BLaER1 treated with 17β-estradiol and CSF1 and Interleukin-3, amounts not matched to agents 10 nM and 100 nM (cell line): ENCODE measurements at regions not wholly inside any gene's neighbourhood (a gene's known extent, or its start where the extent isn't known, plus 50 kb on each side); places are given as distances from the start of the nearest gene placed in this dataset.

Experiments
- H3K27ac ChIP-seq, 11 experiments: shearing (Covaris generic); formaldehyde crosslinking; 2 replicates each; pipeline ENCODE4 v1.8.1; 2022
- H3K27me3 ChIP-seq, 11 experiments: shearing (Covaris generic); formaldehyde crosslinking; 2 replicates each; pipeline ENCODE4 v1.8.1; 2022
- H3K36me3 ChIP-seq, 11 experiments: shearing (Covaris generic); formaldehyde crosslinking; 2 replicates each; pipeline ENCODE4 v1.8.1; 2022
- H3K4me1 ChIP-seq, 10 experiments: shearing (Covaris generic); formaldehyde crosslinking; 2 replicates each; pipeline ENCODE4 v1.8.1; 2022
- H3K4me2 ChIP-seq, 11 experiments: shearing (Covaris generic); formaldehyde crosslinking; 2 replicates each; pipeline ENCODE4 v1.8.1; 2022
- H3K4me3 ChIP-seq, 10 experiments: shearing (Covaris generic); formaldehyde crosslinking; 2 replicates each; pipeline ENCODE4 v1.8.1; 2022
- H3K9ac ChIP-seq, 11 experiments: shearing (Covaris generic); formaldehyde crosslinking; 2 replicates each; pipeline ENCODE4 v1.8.1; 2022
- H3K9me3 ChIP-seq, 11 experiments: shearing (Covaris generic); formaldehyde crosslinking; replicated peaks in 1 of 11; 2 replicates each; pipeline ENCODE4 v1.8.1; 2022
- H4K20me1 ChIP-seq, 11 experiments: shearing (Covaris generic); formaldehyde crosslinking; 2 replicates each; pipeline ENCODE4 v1.8.1; 2022
- Cebpa-rat ChIP-seq, 11 experiments: shearing (Covaris generic); IDR thresholded peaks; 2 replicates each; pipeline ENCODE4 v1.8.1; 2022

DNA sequence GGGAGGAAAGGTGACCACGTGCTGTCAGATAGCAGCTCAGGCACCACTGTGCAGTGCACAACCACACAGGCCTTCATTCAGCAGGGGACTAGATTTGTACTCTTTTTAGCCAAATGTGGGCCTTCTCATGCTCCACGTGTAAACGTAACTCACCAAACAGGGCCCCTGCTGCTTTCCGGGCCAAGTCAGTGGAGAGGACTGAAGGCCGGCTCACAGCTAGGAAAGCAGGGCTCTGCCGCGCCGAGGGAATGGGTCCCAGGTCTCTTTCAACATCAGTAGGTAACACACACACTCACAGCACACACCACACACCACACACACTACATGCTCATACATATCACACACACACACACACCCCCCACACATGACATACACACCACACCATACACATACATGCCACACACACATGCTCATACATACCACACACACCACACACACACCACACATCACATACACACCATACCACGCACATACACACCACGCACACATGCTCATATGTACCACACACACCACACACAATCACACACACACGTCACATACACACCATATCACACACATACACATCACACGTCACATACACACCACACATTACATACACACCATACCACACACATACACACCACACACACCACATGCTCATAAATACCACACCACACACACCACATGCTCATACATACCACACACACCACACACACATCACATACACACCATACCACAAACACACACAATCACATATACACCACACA is 124.0 kb upstream of the ERG start:
- no peaks in the 10 kb centered on the region for H3K27me3 ChIP-seq
- H3K9ac ChIP-seq, result no peak overlapping the region
- H3K4me3 ChIP-seq, result no peak overlapping the region
- no peak for TF ChIP-seq Cebpa-rat (IDR thresholded peaks at IDR 0.05)
- H3K4me1 ChIP-seq, result peaks cover 0 to 6% (median 0%) of the 10 kb centered on the region in 10 experiments; a peak in 3 of 20 replicates
- no peaks in the 10 kb centered on the region for H4K20me1 ChIP-seq
- H3K4me2 ChIP-seq, result no peak overlapping the region
- no peak overlapping the region for H3K27ac ChIP-seq
- H3K36me3 ChIP-seq, result no peaks in the 10 kb centered on the region
- H3K9me3 ChIP-seq, result no peaks in the 10 kb centered on the region

- H3K36me3 ChIP-seq, result no peaks in the 10 kb centered on the region
- TF ChIP-seq Cebpa-rat (IDR thresholded peaks at IDR 0.05), result no peak
- peaks cover 0 to 6% (median 0%) of the 10 kb centered on the region in 10 experiments; a peak in 3 of 20 replicates for H3K4me1 ChIP-seq
- no peaks in the 10 kb centered on the region for H3K27me3 ChIP-seq
- H3K4me3 ChIP-seq, result no peak overlapping the region
- H3K9me3 ChIP-seq, result no peaks in the 10 kb centered on the region
- no peak overlapping the region for H3K4me2 ChIP-seq
- no peaks in the 10 kb centered on the region for H4K20me1 ChIP-seq
- H3K9ac ChIP-seq, result no peak overlapping the region
- H3K27ac ChIP-seq, result no peak overlapping the region
Measured at GRCh38 chr21:38622827-38623209, 124.5 kb upstream of the ERG start.

GRCh38 chr21:38623552-38623951 is 125.3 kb upstream of the ERG start:
- Histone ChIP-seq H3K9me3 (no peaks in the 10 kb centered on the region), H3K4me3 (no peak overlapping the region), H4K20me1 (no peaks in the 10 kb centered on the region), H3K27ac (no peak overlapping the region), H3K27me3 (0 out of 22 replicates have a peak, but pooled peaks cover 0 to 3% (median 0%) of the 10 kb centered on the region in 11 experiments), H3K36me3 (no peaks in the 10 kb centered on the region), H3K4me1 (peaks cover 0 to 6% (median 0%) of the 10 kb centered on the region in 10 experiments; a peak in 3 of 20 replicates), H3K4me2 (no peak overlapping the region), H3K9ac (no peak overlapping the region)
- TF ChIP-seq Cebpa-rat (IDR thresholded peaks at IDR 0.05), result no peak

DNA sequence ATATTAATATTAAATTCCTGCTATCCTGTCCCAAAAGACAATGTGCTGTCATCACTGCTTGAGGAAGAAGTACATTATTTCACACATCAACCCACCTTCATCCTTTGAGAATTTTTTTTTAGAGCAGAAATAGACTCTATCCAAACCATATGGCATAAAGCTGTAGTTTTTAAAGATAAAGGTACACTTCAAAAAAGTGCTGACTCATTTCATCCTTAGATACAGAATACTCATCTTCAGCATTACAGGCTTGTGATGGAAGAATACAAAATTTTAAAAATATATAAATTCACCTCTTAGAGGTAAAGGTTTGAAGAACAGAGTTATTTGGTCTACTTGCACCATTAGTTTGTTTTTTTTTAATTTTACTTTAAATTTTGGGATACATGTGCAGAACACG is 126.7 kb upstream of the ERG start:
- H3K27me3 ChIP-seq, result 0 out of 22 replicates have a peak, but pooled peaks cover 0 to 3% (median 0%) of the 10 kb centered on the region in 11 experiments
- H3K9me3 ChIP-seq, result peaks cover 8 to 13% (median 11%) of the 10 kb centered on the region in 11 experiments; a peak in 17 of 22 replicates
- no peak overlapping the region for H3K9ac ChIP-seq
- H3K4me1 ChIP-seq, result peaks cover 0 to 6% (median 0%) of the 10 kb centered on the region in 10 experiments; a peak in 3 of 20 replicates
- H4K20me1 ChIP-seq, result no peaks in the 10 kb centered on the region
- no peak for TF ChIP-seq Cebpa-rat (IDR thresholded peaks at IDR 0.05)
- H3K4me3 ChIP-seq, result no peak overlapping the region
- no peak overlapping the region; a peak in 1 of 22 replicates for H3K4me2 ChIP-seq
- no peak overlapping the region for H3K27ac ChIP-seq
- H3K36me3 ChIP-seq, result no peaks in the 10 kb centered on the region

GRCh38 chr21:38626306-38626705 is 128.0 kb upstream of the ERG start:
- no peak overlapping the region for H3K27ac ChIP-seq
- no peak for TF ChIP-seq Cebpa-rat (IDR thresholded peaks at IDR 0.05)
- no peak overlapping the region for H3K4me2 ChIP-seq
- H3K36me3 ChIP-seq, result no peaks in the 10 kb centered on the region
- H3K4me3 ChIP-seq, result no peak overlapping the region
- H4K20me1 ChIP-seq, result no peaks in the 10 kb centered on the region
- H3K9me3 ChIP-seq, result peaks cover 8 to 20% (median 17%) of the 10 kb centered on the region in 11 experiments; a peak in 19 of 22 replicates
- peaks cover 0 to 6% (median 4%) of the 10 kb centered on the region in 10 experiments; a peak in 9 of 20 replicates for H3K4me1 ChIP-seq
- H3K27me3 ChIP-seq, result 0 out of 22 replicates have a peak, but pooled peaks cover 0 to 4% (median 0%) of the 10 kb centered on the region in 11 experiments
- no peak overlapping the region for H3K9ac ChIP-seq

DNA sequence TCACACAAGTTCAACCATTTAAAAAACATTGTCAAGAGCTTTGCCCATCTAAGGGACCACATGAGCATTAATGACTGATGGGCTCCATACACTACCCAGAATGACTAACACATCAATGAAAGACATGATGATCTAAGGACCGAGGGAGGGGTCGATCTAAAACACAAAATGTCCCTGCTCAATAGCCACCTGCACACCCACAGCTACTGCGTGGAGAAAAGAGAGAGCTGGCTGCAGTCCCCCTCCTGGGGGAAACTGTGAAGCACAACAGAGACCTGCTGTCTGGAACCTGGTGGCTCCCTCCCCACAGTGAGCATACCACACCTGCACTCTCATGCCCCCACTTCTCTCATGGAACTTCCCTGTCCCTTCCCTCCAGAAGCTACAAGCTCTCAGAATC is 130.1 kb upstream of the ERG start:
- Histone ChIP-seq H3K9me3 (peaks cover 19 to 34% (median 26%) of the 10 kb centered on the region in 11 experiments; a peak in 20 of 22 replicates), H3K4me2 (no peak overlapping the region), H4K20me1 (no peaks in the 10 kb centered on the region), H3K9ac (no peak overlapping the region), H3K27ac (no peak overlapping the region), H3K4me3 (no peak overlapping the region), H3K4me1 (peaks cover 0 to 10% (median 6%) of the 10 kb centered on the region in 10 experiments; a peak in 9 of 20 replicates), H3K36me3 (no peaks in the 10 kb centered on the region), H3K27me3 (0 out of 22 replicates have a peak, but pooled peaks cover 0 to 12% (median 0%) of the 10 kb centered on the region in 11 experiments)
- no peak for TF ChIP-seq Cebpa-rat (IDR thresholded peaks at IDR 0.05)

GRCh38 chr21:38631206-38631605 is 132.9 kb upstream of the ERG start:
- H3K36me3 ChIP-seq, result no peaks in the 10 kb centered on the region
- peaks cover 0 to 16% (median 0%) of the 10 kb centered on the region in 11 experiments; a peak in 1 of 22 replicates for H3K27me3 ChIP-seq
- no peak for TF ChIP-seq Cebpa-rat (IDR thresholded peaks at IDR 0.05)
- no peak overlapping the region for H3K27ac ChIP-seq
- peak overlapping the region in 2 of 11 experiments; percentile 4 to 9; a peak in 1 of 22 replicates for H3K4me2 ChIP-seq
- peaks cover 0 to 10% (median 2%) of the 10 kb centered on the region in 10 experiments; a peak in 6 of 20 replicates for H3K4me1 ChIP-seq
- no peak overlapping the region for H3K4me3 ChIP-seq
- no peak overlapping the region for H3K9ac ChIP-seq
- H4K20me1 ChIP-seq, result no peaks in the 10 kb centered on the region
- H3K9me3 ChIP-seq, result peaks cover 26 to 47% (median 36%) of the 10 kb centered on the region in 11 experiments

GRCh38 chr21:38631676-38632075 is 133.4 kb upstream of the ERG start:
- Histone ChIP-seq H3K4me1 (peaks cover 0 to 10% (median 2%) of the 10 kb centered on the region in 10 experiments; a peak in 6 of 20 replicates), H3K9ac (no peak overlapping the region), H3K36me3 (no peaks in the 10 kb centered on the region), H4K20me1 (no peaks in the 10 kb centered on the region), H3K27me3 (peaks cover 0 to 16% (median 0%) of the 10 kb centered on the region in 11 experiments; a peak in 3 of 22 replicates), H3K9me3 (peaks cover 31 to 52% (median 40%) of the 10 kb centered on the region in 11 experiments), H3K4me3 (no peak overlapping the region), H3K4me2 (peak overlapping the region in 2 of 11 experiments; percentile 4 to 9; a peak in 1 of 22 replicates), H3K27ac (no peak overlapping the region)
- no peak for TF ChIP-seq Cebpa-rat (IDR thresholded peaks at IDR 0.05)

- no peak overlapping the region for H3K4me3 ChIP-seq
- H3K9me3 ChIP-seq, result peaks cover 23 to 50% (median 32%) of the 10 kb centered on the region in 11 experiments
- H3K27ac ChIP-seq, result no peak overlapping the region
- peaks cover 0 to 11% (median 0%) of the 10 kb centered on the region in 11 experiments; a peak in 3 of 22 replicates for H3K27me3 ChIP-seq
- no peak for TF ChIP-seq Cebpa-rat (IDR thresholded peaks at IDR 0.05)
- no peak overlapping the region for H3K9ac ChIP-seq
- H3K36me3 ChIP-seq, result no peaks in the 10 kb centered on the region
- H3K4me1 ChIP-seq, result peaks cover 6 to 12% (median 8%) of the 10 kb centered on the region in 10 experiments; a peak in 18 of 20 replicates
- no peaks in the 10 kb centered on the region for H4K20me1 ChIP-seq
- no peak overlapping the region for H3K4me2 ChIP-seq
Measured at GRCh38 chr21:38637161-38637560, 138.9 kb upstream of the ERG start.
